ENCODE measurements at regions not wholly inside any gene's neighbourhood (a gene's known extent, or its start where the extent isn't known, plus 50 kb on each side); places are given as distances from the start of the nearest gene placed in this dataset.

GRCh38 chr4:155510771-155511170, 134.0 kb upstream of the MAP9 start:
- Histone ChIP-seq H3K27me3 (ENCODE audit: control insufficient read depth in 1 of 2, insufficient read depth in 2 of 2, low read length in 2 of 2) (no peaks in the 10 kb centered on the region), H3K4me3 (ENCODE audit: low read depth in 1 of 2, low read length in 2 of 2) (no peak overlapping the region), H3K9ac (ENCODE audit: low read length) (no peak overlapping the region), H3K27ac (ENCODE audit: low read depth, low read length) (no peak overlapping the region), H3K36me3 (ENCODE audit: insufficient read depth, low read length) (no peaks in the 10 kb centered on the region), H3K9me3 (ENCODE audit: low read length) (no peaks in the 10 kb centered on the region), H3K4me1 (ENCODE audit: insufficient read depth, low read length) (peaks cover 17% of the 10 kb centered on the region)

- Histone ChIP-seq H3K9me3 (ENCODE audit: low read length) (no peaks in the 10 kb centered on the region), H3K4me1 (ENCODE audit: insufficient read depth, low read length) (peaks cover 17% of the 10 kb centered on the region), H3K9ac (ENCODE audit: low read length) (no peak overlapping the region), H3K27ac (ENCODE audit: low read depth, low read length) (no peak overlapping the region), H3K36me3 (ENCODE audit: insufficient read depth, low read length) (no peaks in the 10 kb centered on the region), H3K4me3 (ENCODE audit: low read depth in 1 of 2, low read length in 2 of 2) (no peak overlapping the region), H3K27me3 (ENCODE audit: control insufficient read depth in 1 of 2, insufficient read depth in 2 of 2, low read length in 2 of 2) (no peaks in the 10 kb centered on the region)
These were observed 132.8 kb upstream of the MAP9 start for GRCh38 chr4:155509555-155509954.

- no peak overlapping the region for H3K9ac ChIP-seq (ENCODE audit: low read length)
- no peaks in the 10 kb centered on the region for H3K9me3 ChIP-seq (ENCODE audit: low read length)
- H3K4me1 ChIP-seq (ENCODE audit: insufficient read depth, low read length), result peaks cover 10% of the 10 kb centered on the region
- H3K4me3 ChIP-seq (ENCODE audit: low read depth in 1 of 2, low read length in 2 of 2), result no peak overlapping the region
- H3K27me3 ChIP-seq (ENCODE audit: control insufficient read depth in 1 of 2, insufficient read depth in 2 of 2, low read length in 2 of 2), result no peaks in the 10 kb centered on the region
- no peak overlapping the region for H3K27ac ChIP-seq (ENCODE audit: low read depth, low read length)
- H3K36me3 ChIP-seq (ENCODE audit: insufficient read depth, low read length), result no peaks in the 10 kb centered on the region
These were observed 130.0 kb upstream of the MAP9 start for GRCh38 chr4:155506745-155507144.

- no peak overlapping the region for H3K4me3 ChIP-seq (ENCODE audit: low read depth in 1 of 2, low read length in 2 of 2)
- no peaks in the 10 kb centered on the region for H3K9me3 ChIP-seq (ENCODE audit: low read length)
- no peaks in the 10 kb centered on the region for H3K27me3 ChIP-seq (ENCODE audit: control insufficient read depth in 1 of 2, insufficient read depth in 2 of 2, low read length in 2 of 2)
- H3K36me3 ChIP-seq (ENCODE audit: insufficient read depth, low read length), result no peaks in the 10 kb centered on the region
- peaks cover 9% of the 10 kb centered on the region for H3K4me1 ChIP-seq (ENCODE audit: insufficient read depth, low read length)
- no peak overlapping the region for H3K27ac ChIP-seq (ENCODE audit: low read depth, low read length)
- H3K9ac ChIP-seq (ENCODE audit: low read length), result no peak overlapping the region
These were observed 128.6 kb upstream of the MAP9 start for GRCh38 chr4:155505321-155505720.

GRCh38 chr4:155497306-155497705, 120.5 kb upstream of the MAP9 start:
- H3K27me3 ChIP-seq (ENCODE audit: control insufficient read depth in 1 of 2, insufficient read depth in 2 of 2, low read length in 2 of 2), result no peaks in the 10 kb centered on the region
- no peak overlapping the region for H3K4me3 ChIP-seq (ENCODE audit: low read depth in 1 of 2, low read length in 2 of 2)
- no peak overlapping the region for H3K9ac ChIP-seq (ENCODE audit: low read length)
- no peaks in the 10 kb centered on the region for H3K36me3 ChIP-seq (ENCODE audit: insufficient read depth, low read length)
- H3K27ac ChIP-seq (ENCODE audit: low read depth, low read length), result no peak overlapping the region
- no peaks in the 10 kb centered on the region for H3K9me3 ChIP-seq (ENCODE audit: low read length)
- H3K4me1 ChIP-seq (ENCODE audit: insufficient read depth, low read length), result peaks cover 9% of the 10 kb centered on the region

- Histone ChIP-seq H3K9me3 (ENCODE audit: low read length) (no peaks in the 10 kb centered on the region), H3K4me1 (ENCODE audit: insufficient read depth, low read length) (peaks cover 12% of the 10 kb centered on the region), H3K27me3 (ENCODE audit: control insufficient read depth in 1 of 2, insufficient read depth in 2 of 2, low read length in 2 of 2) (no peaks in the 10 kb centered on the region), H3K9ac (ENCODE audit: low read length) (no peak overlapping the region), H3K27ac (ENCODE audit: low read depth, low read length) (no peak overlapping the region), H3K36me3 (ENCODE audit: insufficient read depth, low read length) (no peaks in the 10 kb centered on the region), H3K4me3 (ENCODE audit: low read depth in 1 of 2, low read length in 2 of 2) (no peak overlapping the region)
These were observed 119.5 kb upstream of the MAP9 start for GRCh38 chr4:155496294-155496626.

- Histone ChIP-seq H3K4me1 (ENCODE audit: insufficient read depth, low read length) (peaks cover 13% of the 10 kb centered on the region), H3K27me3 (ENCODE audit: control insufficient read depth in 1 of 2, insufficient read depth in 2 of 2, low read length in 2 of 2) (no peaks in the 10 kb centered on the region), H3K9me3 (ENCODE audit: low read length) (no peaks in the 10 kb centered on the region), H3K27ac (ENCODE audit: low read depth, low read length) (no peak overlapping the region), H3K4me3 (ENCODE audit: low read depth in 1 of 2, low read length in 2 of 2) (no peak overlapping the region), H3K9ac (ENCODE audit: low read length) (no peak overlapping the region), H3K36me3 (ENCODE audit: insufficient read depth, low read length) (no peaks in the 10 kb centered on the region)
These were observed 119.0 kb upstream of the MAP9 start for GRCh38 chr4:155495572-155496293.

GRCh38 chr4:155494037-155494718, 117.4 kb upstream of the MAP9 start:
- Histone ChIP-seq H3K27ac (ENCODE audit: low read depth, low read length) (no peak overlapping the region), H3K4me3 (ENCODE audit: low read depth in 1 of 2, low read length in 2 of 2) (no peak overlapping the region), H3K36me3 (ENCODE audit: insufficient read depth, low read length) (no peaks in the 10 kb centered on the region), H3K4me1 (ENCODE audit: insufficient read depth, low read length) (peaks cover 13% of the 10 kb centered on the region), H3K27me3 (ENCODE audit: control insufficient read depth in 1 of 2, insufficient read depth in 2 of 2, low read length in 2 of 2) (no peaks in the 10 kb centered on the region), H3K9me3 (ENCODE audit: low read length) (no peaks in the 10 kb centered on the region), H3K9ac (ENCODE audit: low read length) (no peak overlapping the region)

- Histone ChIP-seq H3K9me3 (ENCODE audit: low read length) (no peaks in the 10 kb centered on the region), H3K27ac (ENCODE audit: low read depth, low read length) (no peak overlapping the region), H3K4me1 (ENCODE audit: insufficient read depth, low read length) (peaks cover 13% of the 10 kb centered on the region), H3K36me3 (ENCODE audit: insufficient read depth, low read length) (no peaks in the 10 kb centered on the region), H3K9ac (ENCODE audit: low read length) (no peak overlapping the region), H3K27me3 (ENCODE audit: control insufficient read depth in 1 of 2, insufficient read depth in 2 of 2, low read length in 2 of 2) (no peaks in the 10 kb centered on the region), H3K4me3 (ENCODE audit: low read depth in 1 of 2, low read length in 2 of 2) (no peak overlapping the region)
These were observed 114.8 kb upstream of the MAP9 start for GRCh38 chr4:155491336-155492120.

- Histone ChIP-seq H3K27ac (ENCODE audit: low read depth, low read length) (no peak overlapping the region), H3K36me3 (ENCODE audit: insufficient read depth, low read length) (no peaks in the 10 kb centered on the region), H3K27me3 (ENCODE audit: control insufficient read depth in 1 of 2, insufficient read depth in 2 of 2, low read length in 2 of 2) (no peaks in the 10 kb centered on the region), H3K4me3 (ENCODE audit: low read depth in 1 of 2, low read length in 2 of 2) (no peak overlapping the region), H3K9ac (ENCODE audit: low read length) (no peak overlapping the region), H3K9me3 (ENCODE audit: low read length) (no peaks in the 10 kb centered on the region), H3K4me1 (ENCODE audit: insufficient read depth, low read length) (peaks cover 4% of the 10 kb centered on the region)
These were observed 112.5 kb upstream of the MAP9 start for GRCh38 chr4:155489271-155489670.

- H3K27me3 ChIP-seq (ENCODE audit: control insufficient read depth in 1 of 2, insufficient read depth in 2 of 2, low read length in 2 of 2), result no peaks in the 10 kb centered on the region
- no peak overlapping the region for H3K27ac ChIP-seq (ENCODE audit: low read depth, low read length)
- no peak overlapping the region for H3K4me3 ChIP-seq (ENCODE audit: low read depth in 1 of 2, low read length in 2 of 2)
- H3K36me3 ChIP-seq (ENCODE audit: insufficient read depth, low read length), result no peaks in the 10 kb centered on the region
- no peak overlapping the region for H3K9ac ChIP-seq (ENCODE audit: low read length)
- H3K9me3 ChIP-seq (ENCODE audit: low read length), result no peaks in the 10 kb centered on the region
- H3K4me1 ChIP-seq (ENCODE audit: insufficient read depth, low read length), result peaks cover 4% of the 10 kb centered on the region
These were observed 111.9 kb upstream of the MAP9 start for GRCh38 chr4:155488691-155489090.

Data from muscle layer of colon (tissue), 2 donors.